HepG2 (cell line): ENCODE measurements at regions not wholly inside any gene's neighbourhood (a gene's known extent, or its start where the extent isn't known, plus 50 kb on each side); places are given as distances from the start of the nearest gene placed in this dataset.

Experiments
- CTCF ChIP-seq: sonication (generic); formaldehyde crosslinking; IDR thresholded peaks from 2 replicates; pipeline ENCODE4 v1.5.0; 2020; ENCODE audit warnings: mild to moderate bottlenecking, missing genetic modification reagents, moderate library complexity
- ELK4 ChIP-seq: sonication (generic); formaldehyde crosslinking; IDR thresholded peaks from 2 replicates; pipeline ENCODE4 v1.9.0; 2021; ENCODE audit warnings: missing genetic modification reagents, borderline replicate concordance
- KLF13 ChIP-seq: sonication (generic); formaldehyde crosslinking; IDR thresholded peaks from 2 replicates; pipeline ENCODE4 v1.4.0; 2020; ENCODE audit warnings: mild to moderate bottlenecking, missing genetic modification reagents
- NFE2L1 ChIP-seq: sonication (generic); formaldehyde crosslinking; IDR thresholded peaks from 2 replicates; pipeline ENCODE4 v1.4.0; 2020; ENCODE audit warnings: missing genetic modification reagents, mild to moderate bottlenecking, borderline replicate concordance
- PRPF4 ChIP-seq: fragments of 200-400 bp; formaldehyde crosslinking; IDR thresholded peaks from 2 replicates; pipeline ENCODE4 v1.6.1; 2016; ENCODE audit warnings: low read length, low read depth; ENCODE audit not compliant: poor library complexity, severe bottlenecking
- REPIN1 ChIP-seq: sonication (generic); formaldehyde crosslinking; IDR thresholded peaks from 2 replicates; pipeline ENCODE4 v1.8.0; 2022; ENCODE audit warnings: missing genetic modification reagents, low read depth, mild to moderate bottlenecking, borderline replicate concordance
- SP2 ChIP-seq: sonication (generic); formaldehyde crosslinking; IDR thresholded peaks from 2 replicates; pipeline ENCODE4 v1.5.1; 2020; ENCODE audit warnings: mild to moderate bottlenecking, missing genetic modification reagents
- TP53 ChIP-seq: sonication (generic); formaldehyde crosslinking; conservative IDR thresholded peaks from 2 replicates; pipeline ENCODE4 v1.4.0; 2020; ENCODE audit warnings: missing genetic modification reagents
- TF ChIP-seq, protein P1 (sequence below): sonication (generic); formaldehyde crosslinking; IDR thresholded peaks from 2 replicates; pipeline ENCODE4 v1.8.0; 2022; ENCODE audit warnings: missing genetic modification reagents, mild to moderate bottlenecking, moderate library complexity, borderline replicate concordance

DNA sequence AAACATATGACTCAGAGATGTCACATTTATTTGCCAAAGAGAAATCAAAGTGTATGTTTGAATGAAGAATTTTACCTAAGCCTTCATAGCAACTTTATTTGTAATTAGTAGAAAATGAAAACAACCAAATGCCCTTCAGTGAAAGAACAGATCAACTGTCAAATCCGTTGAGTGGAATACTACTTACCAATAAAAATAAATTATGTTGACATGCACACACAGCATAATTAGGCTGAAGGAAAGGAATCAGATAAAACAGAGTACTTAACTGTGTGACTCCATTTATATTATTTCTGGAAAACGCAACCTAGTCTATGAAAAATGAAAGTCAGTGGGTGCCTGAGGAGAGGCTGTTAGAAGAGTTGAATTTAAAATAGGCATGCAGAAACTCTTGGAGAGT lies 1034.6 kb upstream of the PCDH9 start:
- TF ChIP-seq REPIN1 (CRISPR knock-in tag) (no peak), PRPF4 (no peak), TP53 (no peak), SP2 (CRISPR knock-in tag) (no peak), NFE2L1 (CRISPR knock-in tag) (no peak), KLF13 (CRISPR knock-in tag) (no peak), CTCF (CRISPR knock-in tag) (no peak), ELK4 (CRISPR knock-in tag) (no peak)
- TF ChIP-seq, protein P1, sequence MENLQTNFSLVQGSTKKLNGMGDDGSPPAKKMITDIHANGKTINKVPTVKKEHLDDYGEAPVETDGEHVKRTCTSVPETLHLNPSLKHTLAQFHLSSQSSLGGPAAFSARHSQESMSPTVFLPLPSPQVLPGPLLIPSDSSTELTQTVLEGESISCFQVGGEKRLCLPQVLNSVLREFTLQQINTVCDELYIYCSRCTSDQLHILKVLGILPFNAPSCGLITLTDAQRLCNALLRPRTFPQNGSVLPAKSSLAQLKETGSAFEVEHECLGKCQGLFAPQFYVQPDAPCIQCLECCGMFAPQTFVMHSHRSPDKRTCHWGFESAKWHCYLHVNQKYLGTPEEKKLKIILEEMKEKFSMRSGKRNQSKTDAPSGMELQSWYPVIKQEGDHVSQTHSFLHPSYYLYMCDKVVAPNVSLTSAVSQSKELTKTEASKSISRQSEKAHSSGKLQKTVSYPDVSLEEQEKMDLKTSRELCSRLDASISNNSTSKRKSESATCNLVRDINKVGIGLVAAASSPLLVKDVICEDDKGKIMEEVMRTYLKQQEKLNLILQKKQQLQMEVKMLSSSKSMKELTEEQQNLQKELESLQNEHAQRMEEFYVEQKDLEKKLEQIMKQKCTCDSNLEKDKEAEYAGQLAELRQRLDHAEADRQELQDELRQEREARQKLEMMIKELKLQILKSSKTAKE (CRISPR knock-in tag), result no peak
